Activated CD4-positive, alpha-beta T cell treated with anti-CD3 and anti-CD28 coated beads, Interleukin-2, amount 10 ng/mL, durations not matched to agents 24 days and 14 days (primary cell): ENCODE measurements at regions not wholly inside any gene's neighbourhood (a gene's known extent, or its start where the extent isn't known, plus 50 kb on each side); places are given as distances from the start of the nearest gene placed in this dataset.

Experiments
- DNase-seq: peaks from one replicate; pipeline ENCODE4 v3.0.0; 2022
- H3K27ac Mint-ChIP-seq: one replicate; pipeline ENCODE4 v1.8.0; 2022; ENCODE audit warnings: mild to moderate bottlenecking, mixed read lengths
- H3K27me3 Mint-ChIP-seq: one replicate; pipeline ENCODE4 v1.8.0; 2022; ENCODE audit warnings: mixed read lengths
- H3K36me3 Mint-ChIP-seq: one replicate; pipeline ENCODE4 v1.8.0; 2022; ENCODE audit warnings: low read depth, mild to moderate bottlenecking, mixed read lengths
- H3K4me1 Mint-ChIP-seq: one replicate; pipeline ENCODE4 v1.8.0; 2021; ENCODE audit warnings: mixed read lengths
- H3K4me3 Mint-ChIP-seq: one replicate; pipeline ENCODE4 v1.8.0; 2022; ENCODE audit warnings: mild to moderate bottlenecking, moderate library complexity, mixed read lengths
- H3K9me3 Mint-ChIP-seq: one replicate; pipeline ENCODE4 v1.8.0; 2021; ENCODE audit warnings: mixed read lengths
- intact Hi-C: fragments of 100-400 bp; cut with micrococcal nuclease; formaldehyde crosslinking; loops from one replicate; pipeline ENCODE4 v1.15.1; 2023

DNA sequence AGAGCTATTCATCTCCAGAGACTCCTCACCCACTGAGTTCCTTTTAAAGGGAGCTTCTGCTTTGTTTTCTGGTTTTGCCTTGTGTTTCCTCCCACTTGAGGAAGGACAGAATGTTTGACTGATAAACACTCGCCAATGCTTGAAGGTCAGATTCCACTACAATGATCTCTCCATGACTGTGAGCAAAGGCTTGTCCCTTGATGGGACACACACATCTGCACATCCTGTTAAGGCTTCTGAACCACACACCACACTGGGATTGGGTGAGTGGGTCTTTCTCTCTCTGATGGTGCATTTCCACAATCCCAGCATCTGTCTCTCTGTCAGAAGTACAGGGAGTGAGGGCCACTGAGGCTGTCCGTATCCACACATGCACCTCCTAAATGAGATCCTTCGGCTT, 245.3 kb downstream of the IRS2 start:
- Mint-ChIP-seq H3K27ac (no peak overlapping the region), H3K27me3 (no peaks in the 10 kb centered on the region), H3K36me3 (no peaks in the 10 kb centered on the region), H3K4me3 (no peak overlapping the region), H3K4me1 (no peaks in the 10 kb centered on the region), H3K9me3 (no peaks in the 10 kb centered on the region)
- no peak for DNase-seq
- intact Hi-C loops, result no loop called here

- DNase-seq, result peak; percentile 8
- H3K36me3 Mint-ChIP-seq, result no peaks in the 10 kb centered on the region
- no peaks in the 10 kb centered on the region for H3K4me1 Mint-ChIP-seq
- no peaks in the 10 kb centered on the region for H3K9me3 Mint-ChIP-seq
- no peak overlapping the region for H3K27ac Mint-ChIP-seq
- intact Hi-C loops, result no loop called here
- no peak overlapping the region for H3K4me3 Mint-ChIP-seq
- no peaks in the 10 kb centered on the region for H3K27me3 Mint-ChIP-seq
Measured at GRCh38 chr13:109537584-109537983, 248.8 kb downstream of the IRS2 start.

- Mint-ChIP-seq H3K9me3 (no peaks in the 10 kb centered on the region), H3K27me3 (no peaks in the 10 kb centered on the region), H3K36me3 (no peaks in the 10 kb centered on the region)
Measured at GRCh38 chr13:109533350-109533749, 253.0 kb downstream of the IRS2 start.

GRCh38 chr13:109529964-109530363, 256.4 kb downstream of the IRS2 start:
- intact Hi-C loops, result loop anchor here (5.0 kb wide), 1 partner anchor 248 kb away; no protein-coding TSS in a partner anchor
- Mint-ChIP-seq H3K4me1 (no peaks in the 10 kb centered on the region), H3K4me3 (no peak overlapping the region), H3K27ac (no peak overlapping the region), H3K27me3 (no peaks in the 10 kb centered on the region), H3K9me3 (no peaks in the 10 kb centered on the region), H3K36me3 (no peaks in the 10 kb centered on the region)
- DNase-seq, result no peak

More at GRCh38 chr13:109533350-109533749, 253.0 kb downstream of the IRS2 start:
- Mint-ChIP-seq H3K4me1 (no peaks in the 10 kb centered on the region), H3K27ac (no peak overlapping the region), H3K4me3 (no peak overlapping the region)
- intact Hi-C loops, result loop anchor here (5.0 kb wide), 1 partner anchor 251 kb away; no protein-coding TSS in a partner anchor
- DNase-seq, result peak; percentile 37

GRCh38 chr13:109521719-109522118, 264.7 kb downstream of the IRS2 start:
- Mint-ChIP-seq H3K27me3 (no peaks in the 10 kb centered on the region), H3K4me3 (no peak overlapping the region), H3K4me1 (no peaks in the 10 kb centered on the region), H3K9me3 (no peaks in the 10 kb centered on the region), H3K36me3 (no peaks in the 10 kb centered on the region), H3K27ac (no peak overlapping the region)
- intact Hi-C loops, result no loop called here
- DNase-seq, result no peak

GRCh38 chr13:109517517-109517916, 268.9 kb downstream of the IRS2 start:
- no peak overlapping the region for H3K27ac Mint-ChIP-seq
- H3K9me3 Mint-ChIP-seq, result no peaks in the 10 kb centered on the region
- H3K4me3 Mint-ChIP-seq, result no peak overlapping the region
- intact Hi-C loops, result no loop called here
- H3K27me3 Mint-ChIP-seq, result no peaks in the 10 kb centered on the region
- no peaks in the 10 kb centered on the region for H3K4me1 Mint-ChIP-seq
- no peak for DNase-seq
- H3K36me3 Mint-ChIP-seq, result no peaks in the 10 kb centered on the region

DNA sequence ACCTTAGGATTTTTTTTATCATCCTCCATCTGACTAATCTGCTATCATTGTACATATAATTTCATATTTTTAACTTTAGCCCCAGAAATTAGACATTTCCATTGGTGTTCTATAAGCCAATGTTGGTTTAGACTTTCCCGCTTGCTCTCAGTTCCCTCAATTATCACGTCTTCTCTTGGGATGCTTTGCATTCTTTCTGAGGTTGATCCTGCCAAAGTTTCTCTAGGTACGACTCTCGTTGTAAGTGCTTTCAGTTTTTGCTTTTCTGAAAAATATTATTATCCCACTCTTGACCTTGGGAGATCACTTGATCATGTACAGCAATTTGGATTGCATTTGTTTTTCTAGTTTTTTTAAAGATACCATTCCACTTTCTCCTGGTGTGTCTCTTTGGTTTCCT, 270.2 kb downstream of the IRS2 start:
- H3K36me3 Mint-ChIP-seq, result no peaks in the 10 kb centered on the region
- H3K9me3 Mint-ChIP-seq, result no peaks in the 10 kb centered on the region
- H3K27me3 Mint-ChIP-seq, result no peaks in the 10 kb centered on the region
- no peak overlapping the region for H3K4me3 Mint-ChIP-seq
- H3K4me1 Mint-ChIP-seq, result no peaks in the 10 kb centered on the region
- intact Hi-C loops, result no loop called here
- no peak for DNase-seq
- no peak overlapping the region for H3K27ac Mint-ChIP-seq

GRCh38 chr13:109510013-109510412, 276.4 kb downstream of the IRS2 start:
- Mint-ChIP-seq H3K9me3 (peaks cover 3% of the 10 kb centered on the region), H3K27ac (no peak overlapping the region), H3K4me3 (no peak overlapping the region), H3K36me3 (no peaks in the 10 kb centered on the region), H3K4me1 (no peaks in the 10 kb centered on the region), H3K27me3 (no peaks in the 10 kb centered on the region)
- intact Hi-C loops, result no loop called here
- no peak for DNase-seq

DNA sequence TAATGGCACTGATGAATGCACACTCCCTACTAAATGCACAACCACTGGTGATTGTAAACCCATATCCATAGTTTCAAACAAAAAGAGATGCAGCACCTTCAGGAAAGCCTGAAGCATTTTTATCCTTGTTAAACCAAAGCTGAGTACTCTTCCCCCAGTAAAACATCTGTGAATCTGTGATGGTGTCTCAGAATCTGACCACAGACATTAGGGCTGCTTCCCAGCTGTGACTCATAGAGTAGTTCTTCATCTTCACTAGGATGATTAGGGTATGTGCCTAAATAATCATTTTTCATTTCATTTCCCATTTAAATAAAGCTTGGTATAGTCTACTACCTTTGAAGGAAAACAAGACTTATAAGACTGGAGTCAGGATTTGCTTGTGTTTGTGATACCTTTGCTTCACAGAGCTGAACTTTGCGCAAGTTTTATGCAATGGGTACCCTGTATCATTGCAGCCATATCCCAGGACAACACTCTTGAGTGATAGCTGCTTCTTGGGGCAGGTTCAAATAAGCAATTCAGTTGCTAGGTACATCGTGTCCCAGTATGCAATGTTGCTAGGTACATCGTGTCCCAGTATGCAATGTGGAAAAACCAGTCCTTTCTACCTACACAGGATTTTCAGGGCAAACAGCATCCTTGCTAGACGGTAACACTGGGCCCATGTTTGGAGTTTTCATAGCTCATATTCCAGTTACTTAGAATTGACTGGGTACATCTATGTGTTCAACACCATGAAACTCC, 277.1 kb downstream of the IRS2 start:
- intact Hi-C loops, result no loop called here

DNA sequence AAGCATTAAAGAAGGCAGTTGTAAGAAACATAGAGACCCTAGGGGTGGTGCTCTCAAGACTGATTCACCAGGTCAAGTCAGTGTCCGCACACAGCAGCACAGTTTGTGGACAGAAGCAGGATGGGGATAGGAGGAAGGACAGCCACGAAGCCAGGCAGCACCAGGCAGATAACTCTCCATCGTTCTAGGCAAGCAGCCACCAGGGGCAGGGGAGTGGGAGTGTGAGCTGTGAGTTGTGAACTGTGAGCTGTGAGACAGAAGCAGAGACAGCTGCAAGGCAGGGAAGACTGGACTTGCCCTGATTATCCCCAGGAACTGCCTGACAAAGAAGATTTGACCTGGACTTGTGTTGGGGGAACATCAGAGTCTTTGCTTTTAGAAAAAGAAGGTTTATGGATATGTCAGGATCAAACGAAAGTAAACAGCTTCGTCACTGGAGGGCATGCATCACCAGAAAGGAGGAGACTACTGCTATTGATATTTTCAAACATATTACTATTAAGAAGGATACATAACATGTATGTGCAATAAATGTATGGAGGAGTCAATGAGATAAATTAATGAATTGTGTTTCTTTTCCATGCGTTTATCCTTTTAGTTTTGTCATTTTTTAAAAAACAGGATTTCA, 286.1 kb downstream of the IRS2 start:
- Mint-ChIP-seq H3K4me1 (no peaks in the 10 kb centered on the region), H3K27ac (no peak overlapping the region), H3K36me3 (no peaks in the 10 kb centered on the region), H3K27me3 (no peaks in the 10 kb centered on the region), H3K9me3 (peaks cover 5% of the 10 kb centered on the region), H3K4me3 (no peak overlapping the region)
- intact Hi-C loops, result no loop called here
- DNase-seq, result no peak

More for the DNA sequence above, 277.1 kb downstream of the IRS2 start:
- Mint-ChIP-seq H3K27me3 (no peaks in the 10 kb centered on the region), H3K9me3 (peaks cover 6% of the 10 kb centered on the region), H3K4me1 (no peaks in the 10 kb centered on the region), H3K4me3 (no peak overlapping the region), H3K27ac (no peak overlapping the region), H3K36me3 (no peaks in the 10 kb centered on the region)
- no peak for DNase-seq

DNA sequence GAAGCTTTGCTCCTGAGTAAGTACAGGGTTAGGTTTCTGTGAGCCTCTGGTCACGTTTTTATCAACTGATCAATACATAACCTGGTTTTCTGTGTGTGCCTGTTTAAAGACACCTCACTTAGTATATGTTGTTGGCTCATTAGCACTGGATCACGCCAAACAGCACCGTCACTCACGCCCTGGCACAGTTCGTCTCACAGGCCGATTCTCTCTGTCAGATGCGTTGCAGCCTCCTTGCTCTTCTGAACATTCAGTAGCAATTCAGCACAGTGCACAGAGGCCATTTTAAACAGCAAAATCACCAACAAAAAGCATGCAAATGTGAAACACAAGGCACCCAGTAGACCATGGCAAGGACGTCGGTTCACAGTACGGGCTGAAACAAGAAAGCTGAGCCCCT, 288.5 kb downstream of the IRS2 start:
- Mint-ChIP-seq H3K27me3 (no peaks in the 10 kb centered on the region), H3K27ac (no peak overlapping the region), H3K36me3 (no peaks in the 10 kb centered on the region), H3K9me3 (no peaks in the 10 kb centered on the region), H3K4me1 (no peaks in the 10 kb centered on the region), H3K4me3 (no peak overlapping the region)
- no peak for DNase-seq
- intact Hi-C loops, result no loop called here

GRCh38 chr13:109496216-109496615, 290.2 kb downstream of the IRS2 start:
- no peak for DNase-seq
- Mint-ChIP-seq H3K27ac (no peak overlapping the region), H3K36me3 (no peaks in the 10 kb centered on the region), H3K27me3 (no peaks in the 10 kb centered on the region), H3K4me1 (no peaks in the 10 kb centered on the region), H3K4me3 (no peak overlapping the region), H3K9me3 (no peaks in the 10 kb centered on the region)
- intact Hi-C loops, result no loop called here

DNA sequence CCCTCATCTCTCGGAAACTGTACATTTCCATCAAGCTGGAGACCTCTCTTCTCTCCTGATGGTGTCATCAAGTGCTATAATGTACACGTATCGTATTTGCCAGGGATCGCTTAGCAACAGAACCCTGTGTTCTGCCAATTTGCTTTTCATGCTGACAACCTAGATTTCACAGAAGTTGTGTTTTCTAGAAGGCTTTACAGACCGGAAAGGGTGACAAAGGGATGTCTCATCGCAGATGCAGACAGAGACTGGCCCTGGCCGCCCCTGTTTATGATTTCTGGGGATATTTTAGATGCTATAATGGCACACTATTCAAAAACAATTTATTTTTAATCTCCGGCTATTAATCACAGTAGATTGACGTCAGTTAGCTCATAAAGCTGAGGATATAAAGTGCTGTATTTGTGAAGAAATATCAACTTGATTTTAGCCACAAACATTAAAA, 291.4 kb downstream of the IRS2 start:
- Mint-ChIP-seq H3K4me1 (no peaks in the 10 kb centered on the region), H3K27ac (no peak overlapping the region), H3K36me3 (no peaks in the 10 kb centered on the region), H3K27me3 (no peaks in the 10 kb centered on the region), H3K4me3 (no peak overlapping the region), H3K9me3 (no peaks in the 10 kb centered on the region)
- DNase-seq, result no peak
- intact Hi-C loops, result no loop called here

GRCh38 chr13:109485136-109485794, 301.1 kb downstream of the IRS2 start:
- Mint-ChIP-seq H3K27me3 (no peaks in the 10 kb centered on the region), H3K4me1 (peaks cover 3% of the 10 kb centered on the region), H3K9me3 (no peaks in the 10 kb centered on the region), H3K36me3 (no peaks in the 10 kb centered on the region), H3K4me3 (no peak overlapping the region), H3K27ac (no peak overlapping the region)
- intact Hi-C loops, result no loop called here
- no peak for DNase-seq
